Ishikawa (cell line): ENCODE measurements at regions not wholly inside any gene's neighbourhood (a gene's known extent, or its start where the extent isn't known, plus 50 kb on each side); places are given as distances from the start of the nearest gene placed in this dataset.

Experiments used
- CEBPB ChIP-seq: IDR thresholded peaks from 2 replicates; pipeline ENCODE4 v1.6.1; 2012
- CREB1 ChIP-seq: IDR thresholded peaks from 2 replicates; pipeline ENCODE4 v1.6.1; 2012; ENCODE audit warnings: low read depth
- EGR1 ChIP-seq: IDR thresholded peaks from 2 replicates; pipeline ENCODE4 v1.6.1; 2012
- EP300 ChIP-seq: IDR thresholded peaks from 2 replicates; pipeline ENCODE4 v1.6.1; 2012; ENCODE audit warnings: borderline replicate concordance
- FOXM1 ChIP-seq: IDR thresholded peaks from 2 replicates; pipeline ENCODE4 v1.6.1; 2012; ENCODE audit warnings: low read depth, borderline replicate concordance
- NFIC ChIP-seq: IDR thresholded peaks from 2 replicates; pipeline ENCODE4 v1.6.1; 2012
- RAD21 ChIP-seq: IDR thresholded peaks from 2 replicates; pipeline ENCODE4 v1.6.1; 2012; ENCODE audit warnings: low read depth
- REST ChIP-seq: IDR thresholded peaks from 2 replicates; pipeline ENCODE4 v1.6.1; 2012; ENCODE audit warnings: low read depth, mild to moderate bottlenecking
- TAF1 ChIP-seq: IDR thresholded peaks from 2 replicates; pipeline ENCODE4 v1.6.1; 2012; ENCODE audit warnings: low read depth, mild to moderate bottlenecking
- USF1 ChIP-seq: IDR thresholded peaks from 2 replicates; pipeline ENCODE4 v1.6.1; 2012
- YY1 ChIP-seq: IDR thresholded peaks from 2 replicates; pipeline ENCODE4 v1.6.1; 2012; ENCODE audit warnings: low read depth
- ZBTB7A ChIP-seq: IDR thresholded peaks from 2 replicates; pipeline ENCODE4 v1.6.1; 2012; ENCODE audit warnings: low read depth

- TF ChIP-seq CEBPB (no peak), TAF1 (no peak), RAD21 (no peak), YY1 (no peak), NFIC (no peak), EP300 (no peak), REST (no peak), ZBTB7A (no peak), CREB1 (no peak), USF1 (no peak), EGR1 (no peak), FOXM1 (no peak)
Measured at GRCh38 chr13:85371254-85371653, 428.0 kb downstream of the SLITRK6 start.
